Neural cell (in vitro differentiated cells): ENCODE measurements at regions not wholly inside any gene's neighbourhood (a gene's known extent, or its start where the extent isn't known, plus 50 kb on each side); places are given as distances from the start of the nearest gene placed in this dataset.

Experiments
- H2AFZ ChIP-seq: fragments of 200-600, 300-800 bp; sonication (generic), shearing (Covaris generic); 2 replicates; pipeline ENCODE4 v1.6.0; 2014; ENCODE audit warnings: low read depth, mild to moderate bottlenecking, antibody characterized with exemption, low read length, moderate library complexity
- H3F3A ChIP-seq: fragments of 200-600 bp; shearing (Covaris generic); 2 replicates; pipeline ENCODE4 v1.6.1; 2016; ENCODE audit warnings: mild to moderate bottlenecking, moderate library complexity, mixed read lengths, antibody characterized with exemption, low read length; ENCODE audit not compliant: insufficient read depth, poor library complexity, severe bottlenecking
- H3K27ac ChIP-seq: fragments of 200-600, 300-800 bp; sonication (generic), shearing (Covaris generic); 2 replicates; pipeline ENCODE4 v1.5.1; 2014; ENCODE audit warnings: mild to moderate bottlenecking, low read length, moderate library complexity
- H3K27me3 ChIP-seq: fragments of 300-800, 200-600 bp; sonication (generic), shearing (Covaris generic); 2 replicates; pipeline ENCODE4 v1.6.0; 2014; ENCODE audit warnings: mild to moderate bottlenecking, low read depth, low read length, moderate library complexity; ENCODE audit not compliant: insufficient read depth
- H3K36me3 ChIP-seq: fragments of 300-800, 200-600 bp; sonication (generic), shearing (Covaris generic); 2 replicates; pipeline ENCODE4 v1.5.1; 2014; ENCODE audit warnings: mild to moderate bottlenecking, antibody characterized with exemption, low read length, moderate library complexity; ENCODE audit not compliant: insufficient read depth
- H3K4me2 ChIP-seq: fragments of 300-800, 200-600 bp; sonication (generic), shearing (Covaris generic); 2 replicates; pipeline ENCODE4 v1.6.0; 2014; ENCODE audit warnings: mild to moderate bottlenecking, low read length
- H3K4me3 ChIP-seq: fragments of 300-800, 200-600 bp; sonication (generic), shearing (Covaris generic); 2 replicates; pipeline ENCODE4 v1.5.1; 2014; ENCODE audit warnings: mild to moderate bottlenecking, low read length, moderate library complexity
- H3K79me2 ChIP-seq: fragments of 200-600 bp; shearing (Covaris generic); replicated peaks from 2 replicates; pipeline ENCODE4 v1.6.0; 2014; ENCODE audit warnings: mild to moderate bottlenecking, low read length, moderate library complexity; ENCODE audit not compliant: insufficient read depth
- H3K9ac ChIP-seq: fragments of 300-800, 200-600 bp; sonication (generic), shearing (Covaris generic); 2 replicates; pipeline ENCODE4 v1.6.1; 2016; ENCODE audit warnings: mild to moderate bottlenecking, low read length, mixed read lengths
- H3K9me2 ChIP-seq: fragments of 200-600 bp; shearing (Covaris generic); 2 replicates; pipeline ENCODE4 v1.6.1; 2016; ENCODE audit warnings: mild to moderate bottlenecking, low read length, mixed read lengths; ENCODE audit not compliant: insufficient read depth
- H3K9me3 ChIP-seq: fragments of 200-600, 300-800 bp; sonication (generic), shearing (Covaris generic); 2 replicates; pipeline ENCODE4 v1.6.1; 2016; ENCODE audit warnings: mild to moderate bottlenecking, mixed run types, low read length, moderate library complexity, mixed read lengths
- H4K20me1 ChIP-seq: fragments of 200-600 bp; shearing (Covaris generic); 2 replicates; pipeline ENCODE4 v1.6.1; 2016; ENCODE audit warnings: mild to moderate bottlenecking, mixed run types; ENCODE audit not compliant: insufficient read depth
- CTCF ChIP-seq: fragments of 450-650 bp; IDR thresholded peaks from 2 replicates; pipeline ENCODE4 v1.5.1; 2014; ENCODE audit warnings: antibody characterized with exemption, mild to moderate bottlenecking, moderate library complexity; ENCODE audit not compliant: poor library complexity, severe bottlenecking
- EP300 ChIP-seq: fragments of 450-650 bp; conservative IDR thresholded peaks from 2 replicates; pipeline ENCODE4 v1.6.1; 2014; ENCODE audit warnings: antibody characterized with exemption, mild to moderate bottlenecking, moderate library complexity; ENCODE audit not compliant: poor library complexity, severe bottlenecking
- EZH2 ChIP-seq: fragments of 200-600, 300-800 bp; shearing (Covaris generic), sonication (generic); IDR thresholded peaks from 2 replicates; pipeline ENCODE4 v1.6.1; 2014; ENCODE audit warnings: antibody characterized with exemption, low read length, borderline replicate concordance, mild to moderate bottlenecking; ENCODE audit not compliant: insufficient read depth, poor library complexity, severe bottlenecking
- MXI1 ChIP-seq: fragments of 450-650 bp; conservative IDR thresholded peaks from 2 replicates; pipeline ENCODE4 v1.6.1; 2014; ENCODE audit warnings: antibody characterized with exemption, mild to moderate bottlenecking; ENCODE audit not compliant: poor library complexity, severe bottlenecking
- POLR2AphosphoS5 ChIP-seq: IDR thresholded peaks from 2 replicates; pipeline ENCODE4 v1.6.1; 2012
- RAD21 ChIP-seq: fragments of 450-650 bp; conservative IDR thresholded peaks from 2 replicates; pipeline ENCODE4 v1.6.1; 2014; ENCODE audit warnings: antibody characterized with exemption, mild to moderate bottlenecking, moderate library complexity
- REST ChIP-seq: IDR thresholded peaks from 2 replicates; pipeline ENCODE4 v1.6.1; 2012; ENCODE audit warnings: borderline replicate concordance
- SMC3 ChIP-seq: fragments of 450-650 bp; conservative IDR thresholded peaks from 2 replicates; pipeline ENCODE4 v1.6.1; 2014; ENCODE audit warnings: antibody characterized with exemption, mild to moderate bottlenecking, moderate library complexity; ENCODE audit not compliant: poor library complexity
- TAF1 ChIP-seq: IDR thresholded peaks from 2 replicates; pipeline ENCODE4 v1.6.1; 2012; ENCODE audit warnings: low read depth

- Histone ChIP-seq H3K36me3 (no peaks in the 10 kb centered on the region), H2AFZ (no peak overlapping the region), H3K9me2 (no peaks in the 10 kb centered on the region), H3K9ac (no peak overlapping the region), H3K9me3 (no peaks in the 10 kb centered on the region), H3F3A (no peaks in the 10 kb centered on the region), H3K4me3 (no peak overlapping the region), H3K4me2 (no peak overlapping the region), H4K20me1 (no peaks in the 10 kb centered on the region), H3K27me3 (no peaks in the 10 kb centered on the region), H3K27ac (no peak overlapping the region), H3K79me2 (no peaks in the 10 kb centered on the region)
- TF ChIP-seq EZH2, result no peak
- TF ChIP-seq EP300, result no peak
- no peak for TF ChIP-seq POLR2AphosphoS5
- no peak for TF ChIP-seq RAD21
- no peak for TF ChIP-seq MXI1
- no peak for TF ChIP-seq REST
- no peak for TF ChIP-seq CTCF
- no peak for TF ChIP-seq TAF1
- TF ChIP-seq SMC3, result no peak
Observed at GRCh38 chr4:83929550-83929949, 393.6 kb downstream of the GPAT3 start.

- Histone ChIP-seq H3K4me2 (no peak overlapping the region), H3K79me2 (no peaks in the 10 kb centered on the region)
Observed at GRCh38 chr4:83926950-83927349, 391.0 kb downstream of the GPAT3 start.

More at GRCh38 chr4:83926950-83927349, 391.0 kb downstream of the GPAT3 start:
- Histone ChIP-seq H3F3A (no peaks in the 10 kb centered on the region), H3K9me2 (no peaks in the 10 kb centered on the region), H4K20me1 (no peaks in the 10 kb centered on the region), H2AFZ (no peak overlapping the region), H3K4me3 (no peak overlapping the region), H3K36me3 (no peaks in the 10 kb centered on the region), H3K27ac (no peak overlapping the region), H3K9me3 (no peaks in the 10 kb centered on the region), H3K9ac (no peak overlapping the region), H3K27me3 (no peaks in the 10 kb centered on the region)
- TF ChIP-seq TAF1 (no peak), EZH2 (no peak), MXI1 (no peak), POLR2AphosphoS5 (no peak), EP300 (no peak), RAD21 (no peak), CTCF (no peak), SMC3 (no peak), REST (no peak)
